ENCODE measurements at regions not wholly inside any gene's neighbourhood (a gene's known extent, or its start where the extent isn't known, plus 50 kb on each side); places are given as distances from the start of the nearest gene placed in this dataset.

DNA sequence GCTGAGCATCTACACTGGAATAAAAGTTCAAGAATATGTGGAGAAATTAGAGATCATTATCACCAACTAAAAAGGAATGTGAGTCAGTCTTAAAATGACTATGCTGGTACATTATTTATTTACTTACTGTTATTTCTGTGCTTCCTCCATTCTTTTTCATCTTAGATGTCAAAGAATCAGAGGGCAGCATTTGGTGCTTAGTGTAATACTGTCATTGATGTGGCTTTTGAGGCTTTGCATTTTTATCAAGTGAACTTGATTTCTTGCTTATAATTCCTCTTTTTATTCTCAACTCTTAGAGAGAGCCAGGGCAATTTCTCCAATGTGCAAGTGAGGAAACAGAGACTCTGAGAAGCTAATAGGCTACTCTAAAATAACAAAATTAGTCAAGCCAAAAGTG is 163.7 kb upstream of the TRPC7 start:
- no peak overlapping the region for H3K27ac ChIP-seq
- DNase-seq (ENCODE audit: low read depth in 1 of 2, low spot score in 1 of 2) (no peak), ATAC-seq (no peak), FAIRE-seq (no peak)
- POLR2A ChIA-PET, result no interaction called here
- CTCF ChIA-PET, result interaction anchor here (0.8 kb wide), 1 partner anchor 317 kb away, joined by 3 read pairs; no protein-coding TSS in a partner anchor
- H3K4me1 ChIP-seq, result no peaks in the 10 kb centered on the region
- TF ChIP-seq FOXS1 (CRISPR knock-in tag; IDR thresholded peaks at IDR 0.05), result no peak
- TF ChIP-seq, protein P1, sequence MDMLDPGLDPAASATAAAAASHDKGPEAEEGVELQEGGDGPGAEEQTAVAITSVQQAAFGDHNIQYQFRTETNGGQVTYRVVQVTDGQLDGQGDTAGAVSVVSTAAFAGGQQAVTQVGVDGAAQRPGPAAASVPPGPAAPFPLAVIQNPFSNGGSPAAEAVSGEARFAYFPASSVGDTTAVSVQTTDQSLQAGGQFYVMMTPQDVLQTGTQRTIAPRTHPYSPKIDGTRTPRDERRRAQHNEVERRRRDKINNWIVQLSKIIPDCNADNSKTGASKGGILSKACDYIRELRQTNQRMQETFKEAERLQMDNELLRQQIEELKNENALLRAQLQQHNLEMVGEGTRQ (IDR thresholded peaks at IDR 0.05), result no peak
- no peak for TF ChIP-seq HDAC2 (IDR thresholded peaks at IDR 0.05)
- TF ChIP-seq ZC3H11A (IDR thresholded peaks at IDR 0.05), result no peak
- TF ChIP-seq EHF (CRISPR knock-in tag; IDR thresholded peaks at IDR 0.05), result no peak
- TF ChIP-seq CBX2 (IDR thresholded peaks at IDR 0.05; ENCODE audit: borderline replicate concordance, low read depth), result no peak
- TF ChIP-seq BHLHE40 (IDR thresholded peaks at IDR 0.05; ENCODE audit: low read depth, low read length), result no peak
- no peak for TF ChIP-seq POLR2AphosphoS2 (conservative IDR thresholded peaks at IDR 0.05; ENCODE audit: low read length)
- no peak for TF ChIP-seq FOSB (CRISPR knock-in tag; IDR thresholded peaks at IDR 0.05)
- TF ChIP-seq GATA3 (IDR thresholded peaks at IDR 0.05; ENCODE audit: borderline replicate concordance), result no peak
- TF ChIP-seq SMC3 (IDR thresholded peaks at IDR 0.05), result no peak
- TF ChIP-seq POLR2A (IDR thresholded peaks at IDR 0.05; ENCODE audit: low read length), result no peak
- TF ChIP-seq, protein P2, sequence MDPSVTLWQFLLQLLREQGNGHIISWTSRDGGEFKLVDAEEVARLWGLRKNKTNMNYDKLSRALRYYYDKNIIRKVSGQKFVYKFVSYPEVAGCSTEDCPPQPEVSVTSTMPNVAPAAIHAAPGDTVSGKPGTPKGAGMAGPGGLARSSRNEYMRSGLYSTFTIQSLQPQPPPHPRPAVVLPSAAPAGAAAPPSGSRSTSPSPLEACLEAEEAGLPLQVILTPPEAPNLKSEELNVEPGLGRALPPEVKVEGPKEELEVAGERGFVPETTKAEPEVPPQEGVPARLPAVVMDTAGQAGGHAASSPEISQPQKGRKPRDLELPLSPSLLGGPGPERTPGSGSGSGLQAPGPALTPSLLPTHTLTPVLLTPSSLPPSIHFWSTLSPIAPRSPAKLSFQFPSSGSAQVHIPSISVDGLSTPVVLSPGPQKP (IDR thresholded peaks at IDR 0.05; ENCODE audit: low read depth, low read length), result no peak
- no peak for TF ChIP-seq RCOR1 (IDR thresholded peaks at IDR 0.05; ENCODE audit: low read depth, low read length)
- TF ChIP-seq, protein P3, sequence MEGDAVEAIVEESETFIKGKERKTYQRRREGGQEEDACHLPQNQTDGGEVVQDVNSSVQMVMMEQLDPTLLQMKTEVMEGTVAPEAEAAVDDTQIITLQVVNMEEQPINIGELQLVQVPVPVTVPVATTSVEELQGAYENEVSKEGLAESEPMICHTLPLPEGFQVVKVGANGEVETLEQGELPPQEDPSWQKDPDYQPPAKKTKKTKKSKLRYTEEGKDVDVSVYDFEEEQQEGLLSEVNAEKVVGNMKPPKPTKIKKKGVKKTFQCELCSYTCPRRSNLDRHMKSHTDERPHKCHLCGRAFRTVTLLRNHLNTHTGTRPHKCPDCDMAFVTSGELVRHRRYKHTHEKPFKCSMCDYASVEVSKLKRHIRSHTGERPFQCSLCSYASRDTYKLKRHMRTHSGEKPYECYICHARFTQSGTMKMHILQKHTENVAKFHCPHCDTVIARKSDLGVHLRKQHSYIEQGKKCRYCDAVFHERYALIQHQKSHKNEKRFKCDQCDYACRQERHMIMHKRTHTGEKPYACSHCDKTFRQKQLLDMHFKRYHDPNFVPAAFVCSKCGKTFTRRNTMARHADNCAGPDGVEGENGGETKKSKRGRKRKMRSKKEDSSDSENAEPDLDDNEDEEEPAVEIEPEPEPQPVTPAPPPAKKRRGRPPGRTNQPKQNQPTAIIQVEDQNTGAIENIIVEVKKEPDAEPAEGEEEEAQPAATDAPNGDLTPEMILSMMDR (IDR thresholded peaks at IDR 0.05), result no peak
- no peaks in the 10 kb centered on the region for H3K9me3 ChIP-seq
- H3K4me2 ChIP-seq, result no peak overlapping the region
- H3K4me3 ChIP-seq, result no peak overlapping the region

DNA sequence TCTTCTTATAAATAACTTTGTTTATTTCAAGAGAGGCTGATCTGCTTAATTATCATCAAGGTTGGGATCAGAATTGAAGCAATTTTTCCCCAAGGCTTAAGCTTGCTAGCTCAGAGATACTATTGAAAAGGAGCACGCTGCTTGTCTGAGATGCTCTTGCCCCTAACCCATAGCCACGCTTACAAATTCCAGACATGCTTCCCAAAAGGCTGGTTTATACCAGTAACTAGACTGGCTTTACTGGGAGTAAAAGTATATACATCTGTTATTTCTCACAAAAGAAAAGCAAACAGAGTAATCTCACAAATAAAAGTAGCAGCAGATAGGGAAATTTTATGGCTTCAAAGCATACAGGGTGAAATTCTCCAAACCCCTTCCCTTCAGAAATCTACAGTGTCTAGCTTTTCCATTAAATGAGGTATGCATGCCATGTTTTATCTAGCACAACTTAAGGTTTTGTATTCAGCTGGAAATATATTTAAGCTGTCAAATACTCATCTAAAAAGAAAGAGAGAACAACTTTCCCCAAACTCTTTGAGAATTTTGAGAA is 163.2 kb upstream of the TRPC7 start:
- Histone ChIP-seq H3K4me2 (no peak overlapping the region), H3K27ac (no peak overlapping the region), H3K4me1 (no peaks in the 10 kb centered on the region), H3K9me3 (no peaks in the 10 kb centered on the region), H3K4me3 (no peak overlapping the region)
- ChIA-PET CTCF (interaction anchor here (0.8 kb wide), 1 partner anchor 317 kb away, joined by 3 read pairs; no protein-coding TSS in a partner anchor), POLR2A (no interaction called here)
- FAIRE-seq (no peak), ATAC-seq (no peak), DNase-seq (ENCODE audit: low read depth in 1 of 2, low spot score in 1 of 2) (no peak)
- TF ChIP-seq NFE2L2 (conservative IDR thresholded peaks at IDR 0.05; ENCODE audit: low read length) (no peak), TP53 (CRISPR knock-in tag; IDR thresholded peaks at IDR 0.05) (no peak), GATA3 (IDR thresholded peaks at IDR 0.05; ENCODE audit: borderline replicate concordance) (no peak), RFX5 (IDR thresholded peaks at IDR 0.05) (no peak), POLR2A (IDR thresholded peaks at IDR 0.05; ENCODE audit: low read length) (no peak), CBX2 (IDR thresholded peaks at IDR 0.05; ENCODE audit: borderline replicate concordance, low read depth) (no peak), MYC (IDR thresholded peaks at IDR 0.05; ENCODE audit: borderline replicate concordance, low read length) (no peak), RARB (CRISPR knock-in tag; IDR thresholded peaks at IDR 0.05) (no peak), ZSCAN20 (CRISPR knock-in tag; IDR thresholded peaks at IDR 0.05) (no peak), CHD4 (IDR thresholded peaks at IDR 0.05; ENCODE audit: borderline replicate concordance) (no peak), HDAC2 (IDR thresholded peaks at IDR 0.05) (no peak), EHF (CRISPR knock-in tag; IDR thresholded peaks at IDR 0.05) (no peak), NPAS2 (CRISPR knock-in tag; IDR thresholded peaks at IDR 0.05; ENCODE audit: borderline replicate concordance) (no peak), JUNB (IDR thresholded peaks at IDR 0.05) (no peak), PHF8 (IDR thresholded peaks at IDR 0.05; ENCODE audit: borderline replicate concordance, low read depth) (no peak)
- TF ChIP-seq, protein P4, sequence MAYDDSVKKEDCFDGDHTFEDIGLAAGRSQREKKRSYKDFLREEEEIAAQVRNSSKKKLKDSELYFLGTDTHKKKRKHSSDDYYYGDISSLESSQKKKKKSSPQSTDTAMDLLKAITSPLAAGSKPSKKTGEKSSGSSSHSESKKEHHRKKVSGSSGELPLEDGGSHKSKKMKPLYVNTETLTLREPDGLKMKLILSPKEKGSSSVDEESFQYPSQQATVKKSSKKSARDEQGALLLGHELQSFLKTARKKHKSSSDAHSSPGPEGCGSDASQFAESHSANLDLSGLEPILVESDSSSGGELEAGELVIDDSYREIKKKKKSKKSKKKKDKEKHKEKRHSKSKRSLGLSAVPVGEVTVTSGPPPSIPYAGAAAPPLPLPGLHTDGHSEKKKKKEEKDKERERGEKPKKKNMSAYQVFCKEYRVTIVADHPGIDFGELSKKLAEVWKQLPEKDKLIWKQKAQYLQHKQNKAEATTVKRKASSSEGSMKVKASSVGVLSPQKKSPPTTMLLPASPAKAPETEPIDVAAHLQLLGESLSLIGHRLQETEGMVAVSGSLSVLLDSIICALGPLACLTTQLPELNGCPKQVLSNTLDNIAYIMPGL (CRISPR knock-in tag; IDR thresholded peaks at IDR 0.05; ENCODE audit: borderline replicate concordance), result no peak
- 0% methylated on average over 2 of the region's 2 CpGs for WGBS (ENCODE audit: missing lambda C conversion rate)

Data from A549 (cell line).